ENCODE measurements at regions not wholly inside any gene's neighbourhood (a gene's known extent, or its start where the extent isn't known, plus 50 kb on each side); places are given as distances from the start of the nearest gene placed in this dataset.
"Not testable (repeated sequence)": the region's sequence is repeated elsewhere in the genome, so short reads cannot be mapped to it uniquely, and the experiment has no call there.

DNA sequence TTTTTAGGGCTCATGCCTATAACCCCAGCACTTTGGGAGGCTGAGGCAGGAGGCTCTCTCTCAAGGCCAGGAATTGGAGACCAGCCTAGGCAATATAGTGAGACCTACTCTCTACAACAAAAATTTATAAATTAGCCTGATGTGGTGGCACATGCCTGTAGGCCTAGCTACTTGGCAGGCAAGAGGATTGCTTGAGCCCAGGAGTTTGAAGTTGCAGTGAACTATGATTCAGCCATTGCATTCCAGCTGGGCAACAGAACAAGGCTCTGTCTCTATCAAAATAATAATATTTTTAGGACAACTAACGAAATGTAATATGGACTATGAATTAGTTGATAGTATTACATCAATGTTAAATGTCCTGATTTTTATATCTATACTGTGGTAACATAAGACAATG is 68.8 kb upstream of the ARID1A start:
- H3K4me3 ChIP-seq: no peak overlapping the region
- H3K27ac ChIP-seq: peak overlapping the region; percentile 50 to 63
- no peak for DNase-seq (ENCODE audit: low spot score)
- no peak for TF ChIP-seq CTCF (IDR thresholded peaks at IDR 0.05)

DNA sequence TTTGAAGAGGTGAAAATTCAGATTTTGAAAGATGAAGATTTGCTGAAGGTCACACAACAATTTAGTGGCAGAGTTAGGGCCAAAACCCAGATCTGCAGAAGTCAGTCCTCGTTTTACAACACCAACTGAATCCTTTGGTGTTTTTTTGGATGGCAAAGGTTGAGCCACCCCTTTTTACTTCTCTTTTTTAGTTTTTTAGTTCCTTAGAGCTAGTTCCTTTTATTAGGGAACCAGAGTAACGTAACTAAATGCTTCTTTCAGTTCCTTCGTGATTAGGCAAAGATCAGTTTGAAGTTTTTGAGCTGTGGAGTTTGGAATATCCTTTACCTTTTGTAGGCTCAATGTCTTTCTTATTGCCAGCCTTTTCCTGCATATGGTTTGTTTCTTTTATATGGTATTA is 67.9 kb upstream of the ARID1A start:
- no peak for TF ChIP-seq CTCF (IDR thresholded peaks at IDR 0.05)
- Histone ChIP-seq H3K27ac (no peak overlapping the region), H3K4me3 (no peak overlapping the region)
- no peak for DNase-seq (ENCODE audit: low spot score)

DNA sequence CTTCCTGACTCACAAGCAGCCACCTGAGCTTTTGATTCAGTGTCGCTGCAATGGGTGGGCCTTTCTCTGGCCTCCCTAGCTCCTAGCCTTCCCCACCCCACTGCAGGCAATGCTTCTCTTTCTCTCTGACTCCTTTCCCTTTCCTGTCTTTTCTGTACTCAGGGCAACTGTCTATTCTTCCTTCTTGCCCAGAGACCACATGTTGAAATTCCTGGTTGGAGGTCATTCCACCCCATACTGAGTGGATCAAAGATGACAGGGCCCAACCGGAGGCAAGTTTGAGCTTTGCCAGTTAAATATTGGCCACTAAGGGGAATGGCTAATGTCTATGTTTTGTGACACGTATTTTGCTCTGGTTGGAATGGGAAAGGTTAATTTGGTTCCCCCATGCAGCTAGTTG is 65.2 kb upstream of the ARID1A start:
- no peak for DNase-seq (ENCODE audit: low spot score)

DNA sequence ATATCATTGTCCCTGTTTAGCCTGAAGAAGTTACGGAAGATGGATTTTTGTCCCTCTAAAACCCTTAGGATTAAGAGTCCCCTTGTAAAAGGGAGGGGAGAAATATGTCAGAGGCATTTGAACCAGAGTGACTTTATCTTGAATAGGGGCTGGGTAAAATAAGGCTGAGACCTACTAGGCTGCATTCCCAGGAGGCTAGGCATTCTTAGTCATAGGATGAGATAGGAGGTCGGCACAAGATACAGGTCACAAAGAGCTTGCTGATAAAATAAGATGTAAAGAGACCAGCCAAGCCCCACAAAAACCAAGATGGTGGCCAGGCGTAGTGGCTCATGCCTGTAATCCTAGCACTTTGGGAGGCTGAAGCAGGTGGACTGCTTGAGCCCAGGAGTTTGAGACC is 60.0 kb upstream of the ARID1A start:
- not testable (repeated sequence) for H3K4me3 ChIP-seq; H3K27ac ChIP-seq; DNase-seq (ENCODE audit: low spot score)

More for the DNA sequence above, 65.2 kb upstream of the ARID1A start:
- Histone ChIP-seq H3K4me3 (no peak overlapping the region), H3K27ac (no peak overlapping the region)
- TF ChIP-seq CTCF (IDR thresholded peaks at IDR 0.05): no peak

- TF ChIP-seq CTCF (IDR thresholded peaks at IDR 0.05): no peak
- no peak overlapping the region for H3K4me3 ChIP-seq
- no peak for DNase-seq (ENCODE audit: low spot score)
- no peak overlapping the region for H3K27ac ChIP-seq
These were observed 50.1 kb upstream of the ARID1A start for GRCh38 chr1:26645734-26646133.

Data from coronary artery (tissue), 2 donors.